GM12878 (cell line): ENCODE measurements at regions not wholly inside any gene's neighbourhood (a gene's known extent, or its start where the extent isn't known, plus 50 kb on each side); places are given as distances from the start of the nearest gene placed in this dataset.

ENCODE experiments used
- ATAC-seq: fragments of 200-7000 bp; cut with Tn5 transposase; 3 replicates; pipeline ENCODE4 v1.9.1; 2020; ENCODE audit warnings: mild to moderate bottlenecking, moderate library complexity
- BruUV-seq: library from RNA; stranded (reverse); fragments of 400-500 nt; replicated peaks from 2 replicates; lab custom pipeline; 2021; lab: Mats Ljungman, UMichigan
- CTCF ChIA-PET: fragments of 300-600 bp; sonication (Branson Sonifier 250); formaldehyde crosslinking; extraction: SDS; loops from one replicate; lab custom pipeline; 2021; ENCODE audit warnings: inconsistent platforms; lab: Yijun Ruan, JAX
- POLR2A ChIA-PET: fragments of 350-600 bp; formaldehyde crosslinking; extraction: SDS; loops from one replicate; lab custom pipeline; 2021; ENCODE audit warnings: inconsistent platforms; lab: Charles Lee
- RAD21 ChIA-PET: fragments of 300-600 bp; sonication (Branson Sonifier 250); formaldehyde crosslinking; loops from one replicate; lab custom pipeline; 2023; ENCODE audit warnings: antibody characterized with exemption; ENCODE audit not compliant: unreplicated experiment; lab: Charles Lee
- SMC1A ChIA-PET: fragments of 300-600 bp; sonication (Branson Sonifier 250); formaldehyde crosslinking; loops from one replicate; lab custom pipeline; 2023; ENCODE audit not compliant: unreplicated experiment, uncharacterized antibody; lab: Charles Lee
- DNase-seq: peaks from one replicate; pipeline ENCODE4 v3.0.0-alpha.2; 2011; ENCODE audit warnings: low read depth, low spot score
- FAIRE-seq: peaks from 3 replicates; lab custom pipeline; 2011; peaks lifted over from hg19 to GRCh38; lab: Jason Lieb, UNC
- H2AFZ ChIP-seq: 2 replicates; pipeline ENCODE4 v1.6.0; 2011; ENCODE audit warnings: low read depth, low read length, control low read depth; ENCODE audit not compliant: control insufficient read depth
- H3K27ac ChIP-seq: 2 replicates; pipeline ENCODE4 v1.5.1; 2011; ENCODE audit warnings: control low read depth; ENCODE audit not compliant: control insufficient read depth, insufficient read depth
- H3K27me3 ChIP-seq, 2 experiments: replicated peaks in 1 of 2; 2 replicates each; pipeline versions ENCODE4 v1.6.0 to v1.6.1; 2011; ENCODE audit warnings: low read length in 1 of 2; ENCODE audit not compliant: control insufficient read depth in 2 of 2, insufficient read depth in 2 of 2
- H3K36me3 ChIP-seq, 2 experiments: 2 replicates each; pipeline ENCODE4 v1.5.1; 2011; ENCODE audit warnings: low read length in 1 of 2; ENCODE audit not compliant: control insufficient read depth in 2 of 2, insufficient read depth in 2 of 2
- H3K4me1 ChIP-seq: 2 replicates; pipeline ENCODE4 v1.6.1; 2011; ENCODE audit warnings: mild to moderate bottlenecking, low read length, moderate library complexity, mixed read lengths; ENCODE audit not compliant: control insufficient read depth, insufficient read depth
- H3K4me2 ChIP-seq: 2 replicates; pipeline ENCODE4 v1.6.0; 2011; ENCODE audit warnings: control low read depth; ENCODE audit not compliant: control insufficient read depth, insufficient read depth
- H3K4me3 ChIP-seq: fragments of 200-600 bp; sonication (generic); 2 replicates; pipeline ENCODE4 v1.5.1; 2016
- H3K79me2 ChIP-seq: 2 replicates; pipeline ENCODE4 v1.6.0; 2011; ENCODE audit warnings: low read length; ENCODE audit not compliant: control insufficient read depth, insufficient read depth
- H3K9ac ChIP-seq: 2 replicates; pipeline ENCODE4 v1.8.0; 2011; ENCODE audit warnings: low read length, control low read depth, mixed read lengths; ENCODE audit not compliant: control insufficient read depth, insufficient read depth
- H3K9me3 ChIP-seq: replicated peaks from 3 replicates; pipeline ENCODE4 v1.5.1; 2011; ENCODE audit warnings: mild to moderate bottlenecking, low read length; ENCODE audit not compliant: control insufficient read depth, insufficient read depth
- H4K20me1 ChIP-seq: 2 replicates; pipeline ENCODE4 v1.6.0; 2011; ENCODE audit not compliant: control insufficient read depth, insufficient read depth
- DPF2 ChIP-seq: fragments of 450-650 bp; IDR thresholded peaks from 2 replicates; pipeline ENCODE4 v1.6.1; 2017; ENCODE audit warnings: mild to moderate bottlenecking
- EED ChIP-seq: sonication (generic); IDR thresholded peaks from 2 replicates; pipeline ENCODE4 v1.6.1; 2016; ENCODE audit warnings: antibody characterized with exemption, low read depth
- FOS ChIP-seq: IDR thresholded peaks from 3 replicates; pipeline ENCODE4 v1.6.1; 2011; ENCODE audit warnings: borderline replicate concordance; ENCODE audit not compliant: insufficient read length; ENCODE audit errors: extremely low read depth
- IRF5 ChIP-seq: fragments of 450-650 bp; IDR thresholded peaks from 2 replicates; pipeline ENCODE4 v1.6.1; 2017; ENCODE audit warnings: borderline replicate concordance
- JUNB ChIP-seq: IDR thresholded peaks from 2 replicates; pipeline ENCODE4 v1.6.1; 2016; ENCODE audit warnings: antibody characterized with exemption, mild to moderate bottlenecking
- NFYA ChIP-seq: IDR thresholded peaks from 2 replicates; pipeline ENCODE4 v1.6.1; 2011; ENCODE audit warnings: low read depth, mild to moderate bottlenecking, low read length, improper control_type of control experiment, borderline replicate concordance
- NR2C2 ChIP-seq: IDR thresholded peaks from 2 replicates; pipeline ENCODE4 v1.6.1; 2011; ENCODE audit warnings: borderline replicate concordance, low read depth; ENCODE audit not compliant: control insufficient read depth, insufficient read length
- RAD51 ChIP-seq: fragments of 450-650 bp; IDR thresholded peaks from 2 replicates; pipeline ENCODE4 v1.6.1; 2016; ENCODE audit warnings: moderate library complexity, mild to moderate bottlenecking, inconsistent platforms
- RFX5 ChIP-seq: IDR thresholded peaks from 2 replicates; pipeline ENCODE4 v1.6.1; 2011; ENCODE audit warnings: low read depth, low read length, improper control_type of control experiment
- SMAD1 ChIP-seq: fragments of 450-650 bp; IDR thresholded peaks from 2 replicates; pipeline ENCODE4 v1.6.1; 2018; ENCODE audit warnings: mild to moderate bottlenecking, low read depth; ENCODE audit not compliant: partially characterized antibody
- TBL1XR1 ChIP-seq: IDR thresholded peaks from 2 replicates; pipeline ENCODE4 v1.6.1; 2012; ENCODE audit warnings: low read depth, low read length, improper control_type of control experiment
- TCF3 ChIP-seq: IDR thresholded peaks from 2 replicates; pipeline ENCODE4 v1.6.1; 2012; ENCODE audit warnings: low read depth, mild to moderate bottlenecking, low read length, borderline replicate concordance; ENCODE audit not compliant: insufficient read depth
- WRNIP1 ChIP-seq: IDR thresholded peaks from 2 replicates; pipeline ENCODE4 v1.6.1; 2011; ENCODE audit warnings: low read depth, low read length, improper control_type of control experiment, borderline replicate concordance
- ZZZ3 ChIP-seq: IDR thresholded peaks from 2 replicates; pipeline ENCODE4 v1.6.1; 2011; ENCODE audit warnings: low read depth; ENCODE audit not compliant: control insufficient read depth, insufficient read length
- WGBS: methylation state at CpG from one replicate; pipeline ENCODE4 v1.1.6; 2016; ENCODE audit warnings: low lambda C conversion rate; ENCODE audit not compliant: insufficient replicate concordance, insufficient coverage; ENCODE audit errors: missing lambda C conversion rate; 5-methylcytosine and 5-hydroxymethylcytosine counted together
- in situ Hi-C: fragments of 300-500 bp; cut with MboI; formaldehyde crosslinking; loops from 9 replicates; pipeline ENCODE4 v1.14.3; 2018; ENCODE audit warnings: mixed read lengths
- intact Hi-C: fragments of 100-400 bp; cut with micrococcal nuclease; formaldehyde crosslinking; loops from one replicate; pipeline ENCODE4 v1.14.2; 2022; ENCODE audit not compliant: unreplicated experiment
- TF ChIP-seq, protein P1 (sequence below): IDR thresholded peaks from 2 replicates; pipeline ENCODE4 v1.6.1; 2012; ENCODE audit warnings: low read depth, low read length, improper control_type of control experiment
- TF ChIP-seq, protein P2 (sequence below): IDR thresholded peaks from 2 replicates; pipeline ENCODE4 v1.6.1; 2012; ENCODE audit warnings: low read depth, low read length, improper control_type of control experiment
- TF ChIP-seq, protein P3 (sequence below): IDR thresholded peaks from 2 replicates; pipeline ENCODE4 v1.6.1; 2012; ENCODE audit warnings: improper control_type of control experiment, low read depth, low read length; ENCODE audit not compliant: insufficient replicate concordance

- intact Hi-C loops (no loop called here), in situ Hi-C loops (no loop called here)
- CTCF ChIA-PET, result no interaction called here
- TF ChIP-seq FOS, result no peak
- TF ChIP-seq TCF3, result no peak
- TF ChIP-seq TBL1XR1, result no peak
- no peak for TF ChIP-seq EED
- no peak for TF ChIP-seq RAD51
- no peak for TF ChIP-seq RFX5
- TF ChIP-seq SMAD1, result no peak
- no peak for TF ChIP-seq DPF2
- TF ChIP-seq, protein P1, sequence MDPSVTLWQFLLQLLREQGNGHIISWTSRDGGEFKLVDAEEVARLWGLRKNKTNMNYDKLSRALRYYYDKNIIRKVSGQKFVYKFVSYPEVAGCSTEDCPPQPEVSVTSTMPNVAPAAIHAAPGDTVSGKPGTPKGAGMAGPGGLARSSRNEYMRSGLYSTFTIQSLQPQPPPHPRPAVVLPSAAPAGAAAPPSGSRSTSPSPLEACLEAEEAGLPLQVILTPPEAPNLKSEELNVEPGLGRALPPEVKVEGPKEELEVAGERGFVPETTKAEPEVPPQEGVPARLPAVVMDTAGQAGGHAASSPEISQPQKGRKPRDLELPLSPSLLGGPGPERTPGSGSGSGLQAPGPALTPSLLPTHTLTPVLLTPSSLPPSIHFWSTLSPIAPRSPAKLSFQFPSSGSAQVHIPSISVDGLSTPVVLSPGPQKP, result no peak
- TF ChIP-seq, protein P2, sequence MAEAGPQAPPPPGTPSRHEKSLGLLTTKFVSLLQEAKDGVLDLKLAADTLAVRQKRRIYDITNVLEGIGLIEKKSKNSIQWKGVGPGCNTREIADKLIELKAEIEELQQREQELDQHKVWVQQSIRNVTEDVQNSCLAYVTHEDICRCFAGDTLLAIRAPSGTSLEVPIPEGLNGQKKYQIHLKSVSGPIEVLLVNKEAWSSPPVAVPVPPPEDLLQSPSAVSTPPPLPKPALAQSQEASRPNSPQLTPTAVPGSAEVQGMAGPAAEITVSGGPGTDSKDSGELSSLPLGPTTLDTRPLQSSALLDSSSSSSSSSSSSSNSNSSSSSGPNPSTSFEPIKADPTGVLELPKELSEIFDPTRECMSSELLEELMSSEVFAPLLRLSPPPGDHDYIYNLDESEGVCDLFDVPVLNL, result no peak
- TF ChIP-seq JUNB, result no peak
- no peak for TF ChIP-seq WRNIP1
- TF ChIP-seq IRF5, result no peak
- TF ChIP-seq NFYA, result no peak
- no peak for TF ChIP-seq ZZZ3
- no peak for TF ChIP-seq NR2C2
- TF ChIP-seq, protein P3, sequence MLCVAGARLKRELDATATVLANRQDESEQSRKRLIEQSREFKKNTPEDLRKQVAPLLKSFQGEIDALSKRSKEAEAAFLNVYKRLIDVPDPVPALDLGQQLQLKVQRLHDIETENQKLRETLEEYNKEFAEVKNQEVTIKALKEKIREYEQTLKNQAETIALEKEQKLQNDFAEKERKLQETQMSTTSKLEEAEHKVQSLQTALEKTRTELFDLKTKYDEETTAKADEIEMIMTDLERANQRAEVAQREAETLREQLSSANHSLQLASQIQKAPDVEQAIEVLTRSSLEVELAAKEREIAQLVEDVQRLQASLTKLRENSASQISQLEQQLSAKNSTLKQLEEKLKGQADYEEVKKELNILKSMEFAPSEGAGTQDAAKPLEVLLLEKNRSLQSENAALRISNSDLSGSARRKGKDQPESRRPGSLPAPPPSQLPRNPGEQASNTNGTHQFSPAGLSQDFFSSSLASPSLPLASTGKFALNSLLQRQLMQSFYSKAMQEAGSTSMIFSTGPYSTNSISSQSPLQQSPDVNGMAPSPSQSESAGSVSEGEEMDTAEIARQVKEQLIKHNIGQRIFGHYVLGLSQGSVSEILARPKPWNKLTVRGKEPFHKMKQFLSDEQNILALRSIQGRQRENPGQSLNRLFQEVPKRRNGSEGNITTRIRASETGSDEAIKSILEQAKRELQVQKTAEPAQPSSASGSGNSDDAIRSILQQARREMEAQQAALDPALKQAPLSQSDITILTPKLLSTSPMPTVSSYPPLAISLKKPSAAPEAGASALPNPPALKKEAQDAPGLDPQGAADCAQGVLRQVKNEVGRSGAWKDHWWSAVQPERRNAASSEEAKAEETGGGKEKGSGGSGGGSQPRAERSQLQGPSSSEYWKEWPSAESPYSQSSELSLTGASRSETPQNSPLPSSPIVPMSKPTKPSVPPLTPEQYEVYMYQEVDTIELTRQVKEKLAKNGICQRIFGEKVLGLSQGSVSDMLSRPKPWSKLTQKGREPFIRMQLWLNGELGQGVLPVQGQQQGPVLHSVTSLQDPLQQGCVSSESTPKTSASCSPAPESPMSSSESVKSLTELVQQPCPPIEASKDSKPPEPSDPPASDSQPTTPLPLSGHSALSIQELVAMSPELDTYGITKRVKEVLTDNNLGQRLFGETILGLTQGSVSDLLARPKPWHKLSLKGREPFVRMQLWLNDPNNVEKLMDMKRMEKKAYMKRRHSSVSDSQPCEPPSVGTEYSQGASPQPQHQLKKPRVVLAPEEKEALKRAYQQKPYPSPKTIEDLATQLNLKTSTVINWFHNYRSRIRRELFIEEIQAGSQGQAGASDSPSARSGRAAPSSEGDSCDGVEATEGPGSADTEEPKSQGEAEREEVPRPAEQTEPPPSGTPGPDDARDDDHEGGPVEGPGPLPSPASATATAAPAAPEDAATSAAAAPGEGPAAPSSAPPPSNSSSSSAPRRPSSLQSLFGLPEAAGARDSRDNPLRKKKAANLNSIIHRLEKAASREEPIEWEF, result no peak
Observed at GRCh38 chr16:9438991-9439390, 347.5 kb downstream of the HAPSTR1 start.

More at GRCh38 chr16:9438991-9439390, 347.5 kb downstream of the HAPSTR1 start:
- DNase-seq (no peak), ATAC-seq (no peak), FAIRE-seq (no peak)
- ChIA-PET POLR2A (no interaction called here), RAD21 (no interaction called here), SMC1A (no interaction called here)
- no peaks in the 10 kb centered on the region for H3K9me3 ChIP-seq
- no TSS peak for BruUV-seq
- no peaks in the 10 kb centered on the region for H4K20me1 ChIP-seq
- H3K79me2 ChIP-seq, result no peaks in the 10 kb centered on the region
- no peak overlapping the region for H2AFZ ChIP-seq
- H3K27me3 ChIP-seq, result no peaks in the 10 kb centered on the region
- no peaks in the 10 kb centered on the region for H3K36me3 ChIP-seq
- WGBS, result 35% methylated on average over 1 of the region's 1 CpG
- H3K4me3 ChIP-seq, result no peak overlapping the region
- H3K4me2 ChIP-seq, result no peak overlapping the region
- no peaks in the 10 kb centered on the region for H3K4me1 ChIP-seq
- no peak overlapping the region for H3K27ac ChIP-seq
- no peak overlapping the region for H3K9ac ChIP-seq
